ENCODE measurements at regions not wholly inside any gene's neighbourhood (a gene's known extent, or its start where the extent isn't known, plus 50 kb on each side); places are given as distances from the start of the nearest gene placed in this dataset.

- intact Hi-C loops (cut with DNase I, micrococcal nuclease), result loop anchor here in 1 of 2 donors (10.0 kb wide), 2 partner anchors 289 to 429 kb away; no protein-coding TSS in a partner anchor
Measured at GRCh38 chr5:82356021-82356420, 77.9 kb upstream of the RPS23 start.

GRCh38 chr5:82355496-82355895, 77.3 kb upstream of the RPS23 start:
- DNase-seq, result no peak
- no peak for ATAC-seq
- intact Hi-C loops (cut with DNase I, micrococcal nuclease), result loop anchor here in 1 of 2 donors (10.0 kb wide), 2 partner anchors 289 to 429 kb away; no protein-coding TSS in a partner anchor

More at GRCh38 chr5:82356021-82356420, 77.9 kb upstream of the RPS23 start:
- DNase-seq, result no peak
- no peak for ATAC-seq

DNA sequence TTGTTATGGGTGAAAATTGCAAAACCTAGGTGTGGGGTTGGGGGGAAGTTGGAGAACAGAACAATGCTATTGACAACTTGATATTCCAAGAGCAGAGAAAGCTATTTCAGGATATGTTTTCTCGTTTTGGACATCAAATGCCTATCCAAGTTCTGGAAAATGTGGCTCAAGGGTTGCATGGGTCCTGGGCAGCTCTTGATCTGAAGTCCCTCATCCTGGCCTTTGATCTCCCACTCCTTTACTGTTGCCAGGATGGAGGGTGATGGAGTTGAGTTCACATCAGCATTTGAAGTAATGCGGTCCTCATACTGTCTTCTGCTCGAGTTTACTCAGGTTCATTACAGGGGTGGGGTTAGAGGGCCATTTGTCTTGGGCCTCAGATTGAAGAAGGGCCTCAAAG, 76.9 kb upstream of the RPS23 start:
- intact Hi-C loops (cut with DNase I, micrococcal nuclease), result loop anchor here in 1 of 2 donors (10.0 kb wide), 2 partner anchors 290 to 430 kb away; no protein-coding TSS in a partner anchor
- ATAC-seq, result no peak
- no peak for DNase-seq

DNA sequence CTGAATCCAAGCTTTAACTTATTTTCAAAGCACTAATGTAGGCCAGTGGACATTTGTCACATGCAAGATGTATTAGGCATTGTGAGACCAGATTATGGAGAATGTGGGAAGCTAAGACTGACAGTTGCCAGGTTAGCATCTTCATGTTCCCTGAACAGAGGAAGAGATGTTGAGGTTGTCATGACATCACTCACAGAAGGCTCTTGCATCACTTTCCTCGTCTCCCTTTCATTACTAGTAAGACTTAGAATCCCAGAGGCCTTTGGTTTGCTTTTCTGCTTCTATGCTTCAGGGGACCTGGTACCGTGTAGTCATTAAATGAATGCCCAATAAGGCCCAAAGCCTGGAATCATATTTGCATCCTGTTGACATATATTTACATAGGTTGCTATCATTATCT, 76.4 kb upstream of the RPS23 start:
- DNase-seq, result no peak
- ATAC-seq, result no peak
- intact Hi-C loops (cut with DNase I, micrococcal nuclease), result loop anchor here in 1 of 2 donors (5.0 to 10.0 kb wide), 3 partner anchors 290 to 1208 kb away; no protein-coding TSS in a partner anchor

DNA sequence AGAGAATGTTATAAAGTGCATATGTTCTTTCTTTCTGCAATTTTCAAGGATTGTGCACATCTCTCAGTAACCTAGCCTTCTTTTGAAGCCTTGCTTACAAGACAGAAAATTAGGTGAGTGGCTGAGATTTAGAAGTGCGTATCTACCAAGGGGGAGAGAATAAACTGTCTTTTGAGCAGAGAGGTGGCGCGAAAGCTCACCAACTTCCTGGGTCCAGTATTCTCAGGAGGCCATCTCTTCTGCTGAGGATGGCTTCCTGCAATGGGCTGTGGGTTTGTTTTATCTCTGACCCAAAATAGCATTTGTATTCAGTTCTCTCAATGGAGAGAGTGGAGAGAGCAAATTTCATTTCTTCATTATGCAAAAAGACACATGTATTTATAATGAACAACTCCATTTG, 75.4 kb upstream of the RPS23 start:
- intact Hi-C loops (cut with DNase I, micrococcal nuclease), result loop anchor here in 1 of 2 donors (5.0 to 10.0 kb wide), 3 partner anchors 291 to 1209 kb away; no protein-coding TSS in a partner anchor
- DNase-seq (no peak), ATAC-seq (no peak)

- intact Hi-C loops (cut with DNase I, micrococcal nuclease), result loop anchor here in 1 of 2 donors (5.0 to 10.0 kb wide), 3 partner anchors 293 to 1210 kb away; no protein-coding TSS in a partner anchor
- DNase-seq, result no peak
- no peak for ATAC-seq
Measured at GRCh38 chr5:82352146-82352791, 74.1 kb upstream of the RPS23 start.

DNA sequence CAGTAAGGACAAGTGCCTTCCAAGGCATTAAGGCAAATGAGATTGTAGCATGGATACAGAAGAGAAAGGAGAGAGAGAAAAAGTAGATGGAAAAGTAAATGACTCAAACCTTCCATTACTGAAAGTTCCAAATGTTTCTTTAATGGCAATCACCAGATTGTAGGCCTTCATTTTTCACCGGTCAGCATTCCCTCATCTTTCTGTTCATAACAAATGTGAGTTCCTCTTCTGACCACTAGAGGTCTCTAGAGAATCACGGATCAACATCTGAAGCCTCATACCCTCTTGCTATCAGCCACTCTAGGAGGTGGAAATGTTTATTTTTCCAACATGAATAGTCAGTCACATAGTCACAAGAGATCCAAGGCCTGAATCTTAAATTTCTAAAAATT, 73.6 kb upstream of the RPS23 start:
- no peak for DNase-seq
- intact Hi-C loops (cut with DNase I, micrococcal nuclease), result loop anchor here in 1 of 2 donors (5.0 to 10.0 kb wide), 3 partner anchors 293 to 1211 kb away; no protein-coding TSS in a partner anchor
- ATAC-seq, result peak; percentile 88

- ATAC-seq, result no peak
- no peak for DNase-seq
- intact Hi-C loops (cut with DNase I, micrococcal nuclease), result loop anchor here in 1 of 2 donors (5.0 to 10.0 kb wide), 3 partner anchors 294 to 1211 kb away; no protein-coding TSS in a partner anchor
Measured at GRCh38 chr5:82351297-82351696, 73.1 kb upstream of the RPS23 start.

GRCh38 chr5:82349652-82350051, 71.5 kb upstream of the RPS23 start:
- DNase-seq, result peak in 1 of 2 donors; percentile 25

DNA sequence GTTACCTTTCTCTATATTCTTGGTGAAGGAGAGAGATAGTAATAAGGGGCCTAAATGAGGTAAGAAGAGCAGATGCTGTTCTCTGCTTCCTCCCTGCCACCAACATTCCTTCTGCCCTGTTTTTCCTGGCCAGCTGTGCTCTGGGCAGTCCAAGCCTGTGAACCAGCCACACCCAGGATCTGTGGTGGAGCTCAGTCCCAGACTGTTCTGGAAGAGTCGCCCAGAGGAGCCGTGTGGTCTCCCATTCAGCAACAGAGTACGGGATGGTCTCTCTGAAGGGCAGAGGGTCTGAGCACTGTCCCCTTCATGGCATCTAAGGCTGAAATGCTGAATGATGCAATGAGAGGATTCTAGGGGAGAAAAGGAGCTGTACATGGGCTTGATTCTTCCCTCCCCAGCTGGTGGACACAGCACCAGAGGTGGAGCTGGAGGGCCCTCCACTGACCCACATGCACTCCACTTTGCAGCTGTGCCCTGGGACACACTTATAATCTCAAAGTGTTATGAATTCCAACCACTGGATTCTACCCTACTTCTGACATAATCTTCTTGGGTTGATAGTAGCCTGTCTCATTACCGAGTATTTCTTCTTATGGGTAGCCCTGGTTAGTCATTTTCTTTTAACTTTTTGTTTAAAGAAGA, 70.8 kb upstream of the RPS23 start:
- intact Hi-C loops (cut with DNase I, micrococcal nuclease), result no loop called here
- ATAC-seq, result no peak

More at GRCh38 chr5:82349652-82350051, 71.5 kb upstream of the RPS23 start:
- intact Hi-C loops (cut with DNase I, micrococcal nuclease), result loop anchor here in 1 of 2 donors (5.0 to 10.0 kb wide), 3 partner anchors 295 to 1213 kb away; no protein-coding TSS in a partner anchor
- ATAC-seq, result no peak

DNA sequence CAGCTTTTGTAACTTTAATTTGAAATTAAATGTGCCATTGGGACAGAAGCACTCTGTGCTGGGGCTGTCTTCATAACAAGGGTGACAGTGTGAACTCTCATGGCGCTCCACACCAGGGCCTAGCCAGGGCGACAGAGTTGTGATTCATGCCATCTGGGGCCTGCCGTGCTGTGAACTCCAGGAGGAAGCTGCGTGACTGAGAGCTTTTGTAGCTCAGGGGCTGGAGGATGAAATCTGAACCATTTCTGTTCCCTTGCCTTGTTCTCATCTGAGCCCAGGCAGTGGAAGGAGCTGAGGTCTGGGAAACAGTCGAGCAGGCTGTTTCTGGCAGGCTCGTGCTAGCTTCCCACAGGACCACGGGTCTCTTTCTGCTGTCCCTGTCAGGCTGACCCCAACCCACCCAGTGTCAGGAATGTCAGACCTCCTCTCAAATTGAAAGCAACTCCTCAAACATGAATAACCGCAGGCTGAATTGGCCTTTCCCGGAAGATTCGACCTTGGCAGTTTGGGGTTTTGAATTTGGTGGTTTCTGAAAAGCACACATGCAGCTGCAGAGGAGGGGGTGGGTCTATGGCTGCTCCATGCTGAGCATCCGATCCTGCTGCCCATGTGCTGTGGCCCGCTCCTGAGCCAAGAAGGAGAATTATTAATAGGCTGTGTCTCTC, 69.2 kb upstream of the RPS23 start:
- DNase-seq (no peak), ATAC-seq (no peak)
- intact Hi-C loops (cut with DNase I, micrococcal nuclease), result no loop called here

More for the DNA sequence above, 70.8 kb upstream of the RPS23 start:
- DNase-seq, result no peak

DNA sequence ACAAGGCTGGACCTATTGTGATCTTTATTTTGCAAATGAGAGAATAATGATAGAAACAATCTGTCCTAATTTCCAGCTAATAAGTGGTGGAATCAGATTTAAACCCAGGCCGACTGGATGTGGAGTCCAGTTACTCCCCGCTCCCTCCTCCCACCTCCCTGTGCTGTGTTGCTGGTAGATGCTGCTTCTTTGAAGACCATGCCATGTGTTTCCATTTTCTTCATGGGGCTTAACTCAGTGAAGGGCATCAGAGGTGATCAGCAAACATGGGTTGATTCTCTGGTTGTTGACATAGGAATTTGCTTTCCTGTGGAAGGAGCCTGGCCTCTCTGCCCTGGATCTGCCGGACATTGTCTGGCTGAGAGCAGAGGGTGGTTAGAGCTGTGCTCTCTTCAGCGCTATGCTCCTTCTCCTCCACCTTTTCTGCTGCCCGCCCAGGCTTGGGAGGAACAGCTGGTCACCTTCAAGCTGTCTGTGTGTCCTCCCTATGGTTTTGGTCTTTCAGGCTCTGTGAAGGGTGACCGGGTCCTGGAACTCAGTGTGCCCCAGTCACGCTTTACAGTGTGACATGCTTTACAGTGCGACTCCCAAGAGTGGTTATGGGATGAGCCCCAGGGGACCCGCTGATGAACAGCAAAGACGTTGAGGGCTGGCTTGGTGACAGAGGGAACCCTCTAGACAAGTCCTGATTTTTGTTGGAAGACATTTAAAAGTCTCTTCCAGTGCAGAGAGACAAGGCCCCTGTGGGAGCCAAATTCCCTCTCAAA, 68.4 kb upstream of the RPS23 start:
- intact Hi-C loops (cut with DNase I, micrococcal nuclease), result no loop called here
- DNase-seq (no peak), ATAC-seq (no peak)

DNA sequence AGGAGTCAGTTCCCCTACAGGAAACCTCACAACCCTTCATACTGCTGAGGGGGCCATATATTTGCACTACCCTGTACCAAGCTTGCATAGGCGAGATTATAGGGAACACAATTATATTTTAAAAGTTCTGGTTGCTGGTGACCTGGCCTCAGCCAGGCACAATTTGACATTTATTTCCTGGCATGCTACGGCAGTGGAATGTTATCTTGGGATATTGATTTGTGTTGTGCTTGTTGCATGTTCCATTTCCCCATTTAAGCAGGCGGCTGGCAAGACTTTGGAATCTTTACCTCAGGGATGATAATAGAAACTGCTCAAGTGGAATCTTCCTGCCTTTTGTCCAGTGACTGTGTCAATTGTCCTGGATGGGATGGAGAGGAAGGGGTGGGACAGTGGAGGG, 67.0 kb upstream of the RPS23 start:
- no peak for DNase-seq
- intact Hi-C loops (cut with DNase I, micrococcal nuclease), result no loop called here
- no peak for ATAC-seq

DNA sequence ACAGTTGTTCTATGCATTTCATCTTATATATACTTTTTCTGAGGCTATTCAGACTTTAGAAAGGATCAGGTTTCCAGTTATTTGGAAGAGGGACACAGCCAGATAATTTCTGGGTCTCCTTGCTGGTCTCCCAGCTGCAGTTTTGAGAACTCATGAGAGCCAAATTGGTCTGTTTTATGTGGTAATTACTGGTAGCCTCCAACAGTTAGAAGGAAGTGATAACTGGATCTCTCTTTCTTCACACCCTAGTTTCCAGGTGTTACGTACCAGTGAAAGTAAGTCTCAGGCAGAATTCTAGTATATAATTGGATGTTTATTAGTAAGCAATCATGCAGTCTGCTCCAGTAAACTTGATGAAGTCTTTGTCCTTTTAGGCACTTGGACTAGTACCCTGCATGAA, 63.2 kb upstream of the RPS23 start:
- intact Hi-C loops (cut with DNase I, micrococcal nuclease), result no loop called here
- no peak for ATAC-seq

GRCh38 chr5:82340799-82341198, 62.6 kb upstream of the RPS23 start:
- no peak for ATAC-seq
- intact Hi-C loops (cut with DNase I, micrococcal nuclease), result no loop called here
- DNase-seq, result no peak

More for the DNA sequence above, 63.2 kb upstream of the RPS23 start:
- DNase-seq, result no peak

GRCh38 chr5:82339792-82340191, 61.6 kb upstream of the RPS23 start:
- DNase-seq (no peak), ATAC-seq (no peak)
- intact Hi-C loops (cut with DNase I, micrococcal nuclease), result no loop called here

DNA sequence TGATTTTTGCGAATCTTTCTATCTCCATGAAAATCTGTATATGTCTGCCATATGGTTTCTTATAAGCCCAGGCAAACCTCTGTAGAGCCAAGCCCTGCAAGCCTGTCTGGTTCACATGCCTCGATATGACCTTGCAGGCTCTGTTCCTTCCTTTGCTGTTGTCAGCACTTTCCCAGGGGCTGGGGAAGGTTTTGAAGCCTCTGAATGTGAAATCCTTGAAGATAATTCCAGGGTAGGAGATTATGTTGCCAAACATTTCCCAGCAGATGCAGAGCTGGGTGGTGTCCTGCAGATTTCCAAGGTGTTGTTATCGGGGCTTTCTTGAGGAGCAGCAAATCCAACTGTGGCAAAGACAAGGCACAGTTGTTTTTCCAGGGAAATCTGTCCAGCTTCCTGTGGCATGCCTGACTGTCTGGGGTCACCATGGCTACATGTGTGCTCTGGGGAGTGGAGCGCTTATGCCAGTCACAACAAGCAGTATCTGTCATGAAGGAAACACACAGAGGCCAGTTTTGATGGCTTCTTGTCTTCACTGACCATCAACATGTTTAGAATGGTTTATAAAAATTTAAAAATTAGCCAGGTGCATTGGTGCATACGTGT, 60.7 kb upstream of the RPS23 start:
- no peak for ATAC-seq

GRCh38 chr5:82336959-82337351, 58.8 kb upstream of the RPS23 start:
- intact Hi-C loops (cut with DNase I, micrococcal nuclease), result no loop called here
- ATAC-seq, result no peak
- no peak for DNase-seq

More for the DNA sequence above, 60.7 kb upstream of the RPS23 start:
- no peak for DNase-seq
- intact Hi-C loops (cut with DNase I, micrococcal nuclease), result no loop called here
